ENCODE measurements at regions not wholly inside any gene's neighbourhood (a gene's known extent, or its start where the extent isn't known, plus 50 kb on each side); places are given as distances from the start of the nearest gene placed in this dataset.

- no peak for DNase-seq
- Histone ChIP-seq H3K4me3 (ENCODE audit: low read depth, low read length) (no peak overlapping the region), H3K27me3 (no peaks in the 10 kb centered on the region), H3K9me3 (no peaks in the 10 kb centered on the region), H3K4me1 (peaks cover 4% of the 10 kb centered on the region; the same call in 1 of the 2 replicates), H3K36me3 (no peaks in the 10 kb centered on the region)
- TF ChIP-seq CTCF (IDR thresholded peaks at IDR 0.05; ENCODE audit: low read depth, low read length): no peak
Measured at GRCh38 chr12:71240946-71241345, 83.1 kb upstream of the TSPAN8 start.

DNA sequence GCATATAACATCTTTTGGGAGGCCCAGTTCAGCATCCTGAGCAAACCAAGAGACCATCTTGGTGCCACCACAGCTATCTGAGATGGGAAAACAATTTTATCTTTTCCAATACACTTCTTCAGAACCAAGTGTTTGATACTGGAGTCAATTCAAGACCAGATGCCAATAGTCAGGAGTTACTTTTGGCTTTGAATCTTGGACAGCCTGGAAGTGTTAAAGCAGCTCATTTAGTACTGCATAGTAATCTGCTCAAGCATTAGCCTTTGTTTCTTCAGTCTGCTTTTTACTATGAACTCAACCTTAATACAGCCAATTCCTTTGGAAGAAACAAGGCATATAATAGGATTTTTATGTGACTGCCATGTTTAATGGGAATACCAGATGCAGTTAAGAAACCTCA is 81.9 kb upstream of the TSPAN8 start:
- Histone ChIP-seq H3K9me3 (no peaks in the 10 kb centered on the region), H3K4me1 (peaks cover 5% of the 10 kb centered on the region; the same call in 1 of the 2 replicates), H3K4me3 (ENCODE audit: low read depth, low read length) (no peak overlapping the region), H3K36me3 (no peaks in the 10 kb centered on the region), H3K27me3 (no peaks in the 10 kb centered on the region)
- no peak for TF ChIP-seq CTCF (IDR thresholded peaks at IDR 0.05; ENCODE audit: low read depth, low read length)
- no peak for DNase-seq

GRCh38 chr12:71237128-71237527 is 79.3 kb upstream of the TSPAN8 start:
- no peak overlapping the region for H3K4me3 ChIP-seq (ENCODE audit: low read depth, low read length)
- TF ChIP-seq CTCF (IDR thresholded peaks at IDR 0.05; ENCODE audit: low read depth, low read length): no peak
- DNase-seq: no peak
- no peaks in the 10 kb centered on the region for H3K36me3 ChIP-seq
- H3K9me3 ChIP-seq: no peaks in the 10 kb centered on the region
- peaks cover 5% of the 10 kb centered on the region; the same call in 1 of the 2 replicates for H3K4me1 ChIP-seq
- H3K27me3 ChIP-seq: no peaks in the 10 kb centered on the region

DNA sequence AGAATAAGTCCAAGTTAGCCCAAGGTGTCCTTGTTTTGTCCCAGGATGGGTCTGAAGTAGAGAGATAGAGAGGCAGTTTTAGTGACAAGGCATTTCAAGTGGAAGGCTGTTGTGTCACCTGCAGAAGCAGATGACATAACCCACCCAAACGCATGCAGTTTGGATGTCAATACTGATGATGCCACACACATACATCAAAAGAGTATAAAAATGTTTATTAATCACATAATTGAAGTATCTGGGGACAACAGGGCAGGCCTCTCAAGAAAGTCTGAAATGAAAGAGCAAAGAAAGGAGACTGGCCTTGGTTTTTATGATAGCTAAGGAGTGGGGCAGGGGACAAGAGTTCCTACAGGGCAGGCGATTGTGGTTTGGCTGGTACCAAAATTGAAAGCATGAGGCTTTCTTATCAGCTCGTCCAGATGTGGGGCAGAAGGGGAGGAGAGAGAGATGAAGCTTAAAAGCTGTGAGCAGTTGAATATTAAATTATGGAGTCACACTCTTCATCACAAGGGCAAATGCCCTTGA is 78.4 kb upstream of the TSPAN8 start:
- no peak for TF ChIP-seq CTCF (IDR thresholded peaks at IDR 0.05; ENCODE audit: low read depth, low read length)
- peaks cover 5% of the 10 kb centered on the region; the same call in 1 of the 2 replicates for H3K4me1 ChIP-seq
- H3K27me3 ChIP-seq: no peaks in the 10 kb centered on the region
- no peaks in the 10 kb centered on the region for H3K9me3 ChIP-seq
- H3K4me3 ChIP-seq (ENCODE audit: low read depth, low read length): no peak overlapping the region
- H3K36me3 ChIP-seq: no peaks in the 10 kb centered on the region
- no peak for DNase-seq

GRCh38 chr12:71233083-71233482 is 75.3 kb upstream of the TSPAN8 start:
- DNase-seq: no peak
- Histone ChIP-seq H3K4me1 (peaks cover 5% of the 10 kb centered on the region; the same call in 1 of the 2 replicates), H3K27me3 (no peaks in the 10 kb centered on the region), H3K36me3 (no peaks in the 10 kb centered on the region), H3K4me3 (ENCODE audit: low read depth, low read length) (no peak overlapping the region), H3K9me3 (no peaks in the 10 kb centered on the region)
- TF ChIP-seq CTCF (IDR thresholded peaks at IDR 0.05; ENCODE audit: low read depth, low read length): no peak

DNA sequence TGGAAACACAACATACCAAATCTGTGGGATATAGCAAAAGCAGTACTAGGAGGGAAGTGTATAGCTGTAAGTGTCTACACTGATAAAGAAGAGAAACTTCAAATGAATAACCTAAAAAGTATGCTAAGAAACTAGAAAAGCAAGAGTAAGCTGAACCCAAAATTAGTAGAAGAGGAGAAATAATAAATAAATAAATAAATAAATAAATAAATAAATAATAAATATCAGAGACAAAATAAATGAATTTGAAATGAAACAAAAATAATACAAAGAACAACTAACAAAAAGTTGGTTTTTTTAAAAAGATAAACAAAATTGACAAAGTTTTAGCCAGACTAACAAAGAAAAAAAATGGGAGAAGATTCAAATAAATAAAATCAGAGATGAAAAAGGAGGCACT is 72.7 kb upstream of the TSPAN8 start:
- H3K4me1 ChIP-seq: no peaks in the 10 kb centered on the region
- H3K4me3 ChIP-seq (ENCODE audit: low read depth, low read length): no peak overlapping the region

More for the DNA sequence above, 72.7 kb upstream of the TSPAN8 start:
- H3K36me3 ChIP-seq: no peaks in the 10 kb centered on the region
- no peaks in the 10 kb centered on the region for H3K27me3 ChIP-seq
- H3K9me3 ChIP-seq: no peaks in the 10 kb centered on the region
- DNase-seq: no peak
- TF ChIP-seq CTCF (IDR thresholded peaks at IDR 0.05; ENCODE audit: low read depth, low read length): no peak

All from BE2C (cell line).